H1 (cell line): ENCODE measurements at regions not wholly inside any gene's neighbourhood (a gene's known extent, or its start where the extent isn't known, plus 50 kb on each side); places are given as distances from the start of the nearest gene placed in this dataset.

ENCODE experiments used
- CBX8 ChIP-seq: fragments of 300-800, 300-1000 bp; sonication (generic); IDR thresholded peaks from 2 replicates; pipeline ENCODE4 v1.7.1; 2016; ENCODE audit warnings: low read depth, low read length, borderline replicate concordance
- CHD1 ChIP-seq: IDR thresholded peaks from 2 replicates; pipeline ENCODE4 v1.6.1; 2012; ENCODE audit warnings: low read depth, low read length, improper control_type of control experiment
- CHD7 ChIP-seq: fragments of 300-600 bp; sonication (generic); IDR thresholded peaks from 2 replicates; pipeline ENCODE4 v1.7.1; 2012; ENCODE audit warnings: low read length, moderate library complexity, mild to moderate bottlenecking, inconsistent platforms; ENCODE audit not compliant: insufficient replicate concordance
- CREB1 ChIP-seq: IDR thresholded peaks from 2 replicates; pipeline ENCODE4 v1.6.1; 2012; ENCODE audit warnings: inconsistent platforms
- CTBP2 ChIP-seq: IDR thresholded peaks from 2 replicates; pipeline ENCODE4 v1.7.0; 2011; ENCODE audit warnings: borderline replicate concordance, mild to moderate bottlenecking, moderate library complexity, mixed read lengths, low read length; ENCODE audit not compliant: insufficient read depth, insufficient read length
- GABPA ChIP-seq: IDR thresholded peaks from 2 replicates; pipeline ENCODE4 v1.6.1; 2011; ENCODE audit warnings: mild to moderate bottlenecking, low read length, moderate library complexity, borderline replicate concordance; ENCODE audit not compliant: insufficient read depth
- JUN ChIP-seq: IDR thresholded peaks from 2 replicates; pipeline ENCODE4 v1.6.1; 2011; ENCODE audit warnings: low read depth, mild to moderate bottlenecking, improper control_type of control experiment, low read length
- RXRA ChIP-seq: IDR thresholded peaks from 2 replicates; pipeline ENCODE4 v1.6.1; 2011; ENCODE audit warnings: low read depth, mild to moderate bottlenecking, low read length, moderate library complexity; ENCODE audit not compliant: insufficient read depth
- SP2 ChIP-seq: IDR thresholded peaks from 2 replicates; pipeline ENCODE4 v1.6.1; 2012; ENCODE audit warnings: mild to moderate bottlenecking, low read length, inconsistent platforms
- USF2 ChIP-seq: IDR thresholded peaks from 2 replicates; pipeline ENCODE4 v1.6.1; 2011; ENCODE audit warnings: low read length, improper control_type of control experiment

GRCh38 chr2:19748711-19749506 lies 152.9 kb downstream of the TTC32 start (continued):
- no peak for TF ChIP-seq CHD7
- no peak for TF ChIP-seq CTBP2
- TF ChIP-seq CHD1, result no peak
- no peak for TF ChIP-seq GABPA
- TF ChIP-seq SP2, result no peak
- no peak for TF ChIP-seq RXRA
- no peak for TF ChIP-seq CBX8
- TF ChIP-seq JUN, result no peak
- no peak for TF ChIP-seq USF2
- TF ChIP-seq CREB1, result no peak
